HepG2 (cell line): ENCODE measurements at regions not wholly inside any gene's neighbourhood (a gene's known extent, or its start where the extent isn't known, plus 50 kb on each side); places are given as distances from the start of the nearest gene placed in this dataset.

Experiments
- NFYB ChIP-seq: sonication (generic); formaldehyde crosslinking; IDR thresholded peaks from 2 replicates; pipeline ENCODE4 v1.4.0; 2020; ENCODE audit warnings: missing genetic modification reagents
- ZSCAN30 ChIP-seq: sonication (generic); formaldehyde crosslinking; IDR thresholded peaks from 2 replicates; pipeline ENCODE4 v1.5.0; 2020; ENCODE audit warnings: mild to moderate bottlenecking, missing genetic modification reagents

- TF ChIP-seq ZSCAN30 (CRISPR knock-in tag) (no peak), NFYB (CRISPR knock-in tag) (no peak)
Measured at GRCh38 chr13:103213152-103213551, 146.9 kb upstream of the SLC10A2 start.
